GM19043 (cell line): ENCODE measurements at regions not wholly inside any gene's neighbourhood (a gene's known extent, or its start where the extent isn't known, plus 50 kb on each side); places are given as distances from the start of the nearest gene placed in this dataset.

Experiments used
- ATAC-seq: cut with Tn5 transposase; IDR thresholded peaks from one replicate; pipeline ENCODE4 v1.9.1; 2021; ENCODE audit warnings: low read depth; ENCODE audit not compliant: unreplicated experiment

- ATAC-seq: no peak
Observed at GRCh38 chr10:29176845-29177832, 111.7 kb upstream of the LYZL1 start.

GRCh38 chr10:29181936-29182335 lies 106.9 kb upstream of the LYZL1 start:
- no peak for ATAC-seq

GRCh38 chr10:29183301-29183945 lies 105.4 kb upstream of the LYZL1 start:
- ATAC-seq: no peak

GRCh38 chr10:29184205-29185000 lies 104.5 kb upstream of the LYZL1 start:
- no peak for ATAC-seq

- ATAC-seq: no peak
Observed at GRCh38 chr10:29185050-29185449, 103.8 kb upstream of the LYZL1 start.

GRCh38 chr10:29186221-29186620 lies 102.6 kb upstream of the LYZL1 start:
- no peak for ATAC-seq

GRCh38 chr10:29189256-29189655 lies 99.6 kb upstream of the LYZL1 start:
- no peak for ATAC-seq

GRCh38 chr10:29191674-29192073 lies 97.2 kb upstream of the LYZL1 start:
- no peak for ATAC-seq

GRCh38 chr10:29199339-29199738 lies 89.5 kb upstream of the LYZL1 start:
- no peak for ATAC-seq

GRCh38 chr10:29199941-29200679 lies 88.8 kb upstream of the LYZL1 start:
- ATAC-seq: no peak

- ATAC-seq: no peak
Observed at GRCh38 chr10:29202386-29202940, 86.4 kb upstream of the LYZL1 start.

GRCh38 chr10:29203432-29203831 lies 85.4 kb upstream of the LYZL1 start:
- ATAC-seq: no peak

GRCh38 chr10:29204070-29204800 lies 84.6 kb upstream of the LYZL1 start:
- no peak for ATAC-seq

GRCh38 chr10:29205787-29206186 lies 83.1 kb upstream of the LYZL1 start:
- no peak for ATAC-seq

GRCh38 chr10:29208845-29209244 lies 80.0 kb upstream of the LYZL1 start:
- ATAC-seq: no peak

- no peak for ATAC-seq
Observed at GRCh38 chr10:29209830-29210229, 79.0 kb upstream of the LYZL1 start.

GRCh38 chr10:29210266-29210868 lies 78.5 kb upstream of the LYZL1 start:
- no peak for ATAC-seq

GRCh38 chr10:29212597-29212996 lies 76.3 kb upstream of the LYZL1 start:
- no peak for ATAC-seq

GRCh38 chr10:29214551-29214950 lies 74.3 kb upstream of the LYZL1 start:
- no peak for ATAC-seq
